ENCODE measurements at regions not wholly inside any gene's neighbourhood (a gene's known extent, or its start where the extent isn't known, plus 50 kb on each side); places are given as distances from the start of the nearest gene placed in this dataset.

- H3K9me3 ChIP-seq (replicated peaks in 1 of 2; ENCODE audit: control insufficient read depth in 1 of 2, insufficient read depth in 1 of 2, low read length in 2 of 2): no peaks in the 10 kb centered on the region
- peak overlapping the region in 1 of 7 donors; percentile 74 for H3K27ac Mint-ChIP-seq
- no peak overlapping the region for H3K4me3 Mint-ChIP-seq
- no peaks in the 10 kb centered on the region for H3K79me2 ChIP-seq (ENCODE audit: insufficient read depth, low read length)
- TF ChIP-seq, protein P1, sequence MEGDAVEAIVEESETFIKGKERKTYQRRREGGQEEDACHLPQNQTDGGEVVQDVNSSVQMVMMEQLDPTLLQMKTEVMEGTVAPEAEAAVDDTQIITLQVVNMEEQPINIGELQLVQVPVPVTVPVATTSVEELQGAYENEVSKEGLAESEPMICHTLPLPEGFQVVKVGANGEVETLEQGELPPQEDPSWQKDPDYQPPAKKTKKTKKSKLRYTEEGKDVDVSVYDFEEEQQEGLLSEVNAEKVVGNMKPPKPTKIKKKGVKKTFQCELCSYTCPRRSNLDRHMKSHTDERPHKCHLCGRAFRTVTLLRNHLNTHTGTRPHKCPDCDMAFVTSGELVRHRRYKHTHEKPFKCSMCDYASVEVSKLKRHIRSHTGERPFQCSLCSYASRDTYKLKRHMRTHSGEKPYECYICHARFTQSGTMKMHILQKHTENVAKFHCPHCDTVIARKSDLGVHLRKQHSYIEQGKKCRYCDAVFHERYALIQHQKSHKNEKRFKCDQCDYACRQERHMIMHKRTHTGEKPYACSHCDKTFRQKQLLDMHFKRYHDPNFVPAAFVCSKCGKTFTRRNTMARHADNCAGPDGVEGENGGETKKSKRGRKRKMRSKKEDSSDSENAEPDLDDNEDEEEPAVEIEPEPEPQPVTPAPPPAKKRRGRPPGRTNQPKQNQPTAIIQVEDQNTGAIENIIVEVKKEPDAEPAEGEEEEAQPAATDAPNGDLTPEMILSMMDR (IDR thresholded peaks at IDR 0.05): no peak
- DNase-seq: no peak
- H3K9ac ChIP-seq (ENCODE audit: insufficient read depth, low read length, poor library complexity, severe bottlenecking): no peak overlapping the region
- H3K27ac ChIP-seq (ENCODE audit: low read depth in 1 of 2, low read length in 2 of 2): no peak overlapping the region
- H4K20me1 ChIP-seq (ENCODE audit: insufficient read depth, low read length): no peaks in the 10 kb centered on the region
- intact Hi-C loops (cut with micrococcal nuclease): no loop called here
- H3K4me2 ChIP-seq (replicated peaks; ENCODE audit: extremely low read depth, low read length, poor library complexity, severe bottlenecking): no peak overlapping the region
- H2AFZ ChIP-seq (ENCODE audit: insufficient read depth, low read depth, low read length, poor library complexity, severe bottlenecking): no peak overlapping the region
- H3K4me3 ChIP-seq (replicated peaks in 1 of 3; ENCODE audit: low read depth in 2 of 3, low read length in 3 of 3): no peak overlapping the region
- H3K36me3 Mint-ChIP-seq: no peaks in the 10 kb centered on the region
- 93% methylated on average over 3 of the region's 7 CpGs for WGBS (ENCODE audit: insufficient coverage)
- peaks cover 0 to 8% (median 0%) of the 10 kb centered on the region in 3 donors for H3K27me3 Mint-ChIP-seq (ENCODE audit: low read depth in 3 of 3)
- H3K4me1 Mint-ChIP-seq: no peaks in the 10 kb centered on the region
- no peaks in the 10 kb centered on the region for H3K27me3 ChIP-seq (ENCODE audit: control insufficient read depth in 2 of 2, insufficient read depth in 2 of 2, low read length in 2 of 2)
- H3K36me3 ChIP-seq (replicated peaks in 1 of 2; ENCODE audit: control insufficient read depth in 1 of 2, insufficient read depth in 2 of 2, low read length in 2 of 2): no peaks in the 10 kb centered on the region
- H3K9me3 Mint-ChIP-seq: peaks cover 0 to 3% (median 0%) of the 10 kb centered on the region in 7 donors
- H3K4me1 ChIP-seq (ENCODE audit: control insufficient read depth in 1 of 2, insufficient read depth in 2 of 2, low read length in 2 of 2): no peaks in the 10 kb centered on the region
These were observed 79.6 kb upstream of the SKOR2 start for GRCh38 chr18:47331026-47331425.

DNA sequence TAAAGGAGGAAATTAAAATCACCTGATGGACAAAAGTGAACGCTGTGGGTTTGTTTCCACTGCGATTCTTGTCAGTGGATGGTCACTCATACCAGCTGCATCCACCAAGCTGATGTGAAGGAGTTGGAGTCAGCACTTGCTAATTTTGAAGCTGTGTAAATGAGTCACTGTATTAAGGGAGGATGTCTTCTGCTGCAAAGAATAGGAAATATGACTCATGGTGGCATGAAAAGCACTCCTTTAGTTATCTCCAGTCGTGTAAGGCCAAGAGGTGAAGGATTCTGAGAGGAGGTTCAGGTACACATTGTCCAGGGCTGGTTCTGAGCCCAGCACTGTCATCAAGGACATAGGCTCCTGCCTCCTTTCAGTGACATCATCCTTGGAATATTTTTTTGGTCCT lies 71.7 kb upstream of the SKOR2 start:
- Histone ChIP-seq H3K79me2 (ENCODE audit: insufficient read depth, low read length) (no peaks in the 10 kb centered on the region), H3K36me3 (replicated peaks in 1 of 2; ENCODE audit: control insufficient read depth in 1 of 2, insufficient read depth in 2 of 2, low read length in 2 of 2) (no peaks in the 10 kb centered on the region), H3K9me3 (replicated peaks in 1 of 2; ENCODE audit: control insufficient read depth in 1 of 2, insufficient read depth in 1 of 2, low read length in 2 of 2) (no peaks in the 10 kb centered on the region), H3K4me2 (replicated peaks; ENCODE audit: extremely low read depth, low read length, poor library complexity, severe bottlenecking) (no peak overlapping the region), H2AFZ (ENCODE audit: insufficient read depth, low read depth, low read length, poor library complexity, severe bottlenecking) (no peak overlapping the region), H3K9ac (ENCODE audit: insufficient read depth, low read length, poor library complexity, severe bottlenecking) (no peak overlapping the region), H3K4me3 (replicated peaks in 1 of 3; ENCODE audit: low read depth in 2 of 3, low read length in 3 of 3) (no peak overlapping the region), H4K20me1 (ENCODE audit: insufficient read depth, low read length) (no peaks in the 10 kb centered on the region), H3K27me3 (ENCODE audit: control insufficient read depth in 2 of 2, insufficient read depth in 2 of 2, low read length in 2 of 2) (no peaks in the 10 kb centered on the region), H3K27ac (ENCODE audit: low read depth in 1 of 2, low read length in 2 of 2) (no peak overlapping the region), H3K4me1 (ENCODE audit: control insufficient read depth in 1 of 2, insufficient read depth in 2 of 2, low read length in 2 of 2) (no peaks in the 10 kb centered on the region)
- H3K9me3 Mint-ChIP-seq: peaks cover 0 to 7% (median 2%) of the 10 kb centered on the region in 7 donors
- TF ChIP-seq, protein P1 (IDR thresholded peaks at IDR 0.05): no peak
- H3K36me3 Mint-ChIP-seq: no peaks in the 10 kb centered on the region
- intact Hi-C loops (cut with micrococcal nuclease): loop anchor here in 1 of 2 donors (10.0 kb wide), 1 partner anchor 62 kb away; no protein-coding TSS in a partner anchor
- H3K4me1 Mint-ChIP-seq: no peaks in the 10 kb centered on the region
- no peak overlapping the region for H3K27ac Mint-ChIP-seq
- H3K4me3 Mint-ChIP-seq: no peak overlapping the region
- WGBS (ENCODE audit: insufficient coverage): 80% methylated on average over 3 of the region's 3 CpGs
- peaks cover 0 to 6% (median 4%) of the 10 kb centered on the region in 3 donors for H3K27me3 Mint-ChIP-seq (ENCODE audit: low read depth in 3 of 3)
- DNase-seq: no peak
